NT2/D1 (cell line): ENCODE measurements at regions not wholly inside any gene's neighbourhood (a gene's known extent, or its start where the extent isn't known, plus 50 kb on each side); places are given as distances from the start of the nearest gene placed in this dataset.

Experiments
- SUZ12 ChIP-seq: IDR thresholded peaks from 2 replicates; pipeline ENCODE4 v1.6.1; 2011; ENCODE audit not compliant: insufficient read length, insufficient read depth; ENCODE audit errors: extremely low read depth
- YY1 ChIP-seq: IDR thresholded peaks from 2 replicates; pipeline ENCODE4 v1.6.1; 2011; ENCODE audit not compliant: insufficient read length, insufficient read depth
- ZNF274 ChIP-seq: IDR thresholded peaks from 2 replicates; pipeline ENCODE4 v1.6.1; 2011; ENCODE audit warnings: mild to moderate bottlenecking, low read depth, low read length

DNA sequence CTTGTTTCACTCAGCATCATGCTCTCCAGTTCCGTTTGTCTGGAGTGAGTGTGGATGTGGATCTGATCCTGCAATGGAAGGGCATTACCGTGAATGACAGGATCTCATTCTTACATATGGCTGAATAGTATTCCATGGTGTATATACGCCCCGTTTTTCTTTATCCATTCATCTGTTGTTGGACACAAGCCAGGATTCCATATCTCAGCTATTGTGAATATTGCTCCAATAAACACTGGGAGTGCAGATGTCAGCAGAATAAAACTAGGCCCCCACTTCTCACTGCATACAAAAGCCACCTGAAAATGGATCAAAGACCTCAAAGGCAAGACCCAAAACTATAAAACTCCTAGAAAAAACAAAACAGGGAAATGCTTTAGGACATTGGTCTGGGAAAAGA, 120.3 kb upstream of the TMPRSS2 start:
- TF ChIP-seq YY1 (no peak), SUZ12 (no peak), ZNF274 (no peak)
